Lower lobe of right lung (tissue), 2 donors: ENCODE measurements at regions not wholly inside any gene's neighbourhood (a gene's known extent, or its start where the extent isn't known, plus 50 kb on each side); places are given as distances from the start of the nearest gene placed in this dataset.
A peak's percentile ranks its signal among the peaks of the same experiment; 100 is the strongest.

Experiments used
- ATAC-seq, 2 donors: fragments of 200-7000 bp; cut with Tn5 transposase; one replicate each; pipeline ENCODE4 v1.9.1; 2020 to 2022; ENCODE audit warnings: mild to moderate bottlenecking in 2 of 2, moderate library complexity in 2 of 2
- DNase-seq: peaks from one replicate; pipeline ENCODE4 v3.0.0-alpha.2; 2020
- H3K27ac ChIP-seq: fragments of 200-600 bp; one replicate; pipeline ENCODE4 v1.8.0; 2022
- H3K27me3 ChIP-seq: fragments of 200-600 bp; one replicate; pipeline ENCODE4 v1.8.0; 2022; ENCODE audit warnings: low read depth
- H3K36me3 ChIP-seq: fragments of 200-600 bp; one replicate; pipeline ENCODE4 v1.8.0; 2022; ENCODE audit warnings: mild to moderate bottlenecking
- H3K4me1 ChIP-seq: fragments of 200-600 bp; one replicate; pipeline ENCODE4 v1.8.0; 2022
- H3K4me3 ChIP-seq: fragments of 200-600 bp; one replicate; pipeline ENCODE4 v1.8.0; 2022; ENCODE audit warnings: mild to moderate bottlenecking
- H3K9me3 ChIP-seq: fragments of 200-600 bp; one replicate; pipeline ENCODE4 v1.8.0; 2022
- CTCF ChIP-seq: fragments of 200-600 bp; IDR thresholded peaks from one replicate; pipeline ENCODE4 v1.8.0; 2022; ENCODE audit warnings: antibody characterized with exemption, mild to moderate bottlenecking
- intact Hi-C: fragments of 100-400 bp; cut with DNase I; formaldehyde crosslinking; loops from one replicate; pipeline ENCODE4 v1.11.0; 2022
- donor health status: DM: no; HTN: yes; CAD: no; lungs with severe emphysema.

GRCh38 chr1:168966636-168967035 lies 139.9 kb upstream of the ATP1B1 start:
- no peak overlapping the region for H3K27ac ChIP-seq
- H3K9me3 ChIP-seq = no peaks in the 10 kb centered on the region
- no peaks in the 10 kb centered on the region for H3K4me1 ChIP-seq
- H3K27me3 ChIP-seq = no peaks in the 10 kb centered on the region
- no peak overlapping the region for H3K4me3 ChIP-seq
- no peak for DNase-seq
- intact Hi-C loops = no loop called here
- no peak for TF ChIP-seq CTCF
- no peak for ATAC-seq
- H3K36me3 ChIP-seq = no peaks in the 10 kb centered on the region

- Histone ChIP-seq H3K27ac (peak overlapping the region; percentile 25), H3K36me3 (no peaks in the 10 kb centered on the region), H3K4me3 (no peak overlapping the region), H3K4me1 (peaks cover 8% of the 10 kb centered on the region), H3K9me3 (no peaks in the 10 kb centered on the region), H3K27me3 (no peaks in the 10 kb centered on the region)
- intact Hi-C loops = no loop called here
- DNase-seq (no peak), ATAC-seq (no peak)
- TF ChIP-seq CTCF = no peak
Observed at GRCh38 chr1:168970926-168971659, 135.4 kb upstream of the ATP1B1 start.

- Histone ChIP-seq H3K9me3 (no peaks in the 10 kb centered on the region), H3K4me3 (no peak overlapping the region), H3K4me1 (peaks cover 8% of the 10 kb centered on the region), H3K36me3 (no peaks in the 10 kb centered on the region), H3K27ac (peak overlapping the region; percentile 25), H3K27me3 (no peaks in the 10 kb centered on the region)
- DNase-seq (no peak), ATAC-seq (peak; percentile 78 to 80)
- intact Hi-C loops = no loop called here
- TF ChIP-seq CTCF = no peak
Observed at GRCh38 chr1:168972225-168972624, 134.3 kb upstream of the ATP1B1 start.

GRCh38 chr1:168972887-168973286 lies 133.6 kb upstream of the ATP1B1 start:
- Histone ChIP-seq H3K27me3 (no peaks in the 10 kb centered on the region), H3K36me3 (no peaks in the 10 kb centered on the region), H3K9me3 (no peaks in the 10 kb centered on the region), H3K4me3 (no peak overlapping the region), H3K4me1 (peaks cover 8% of the 10 kb centered on the region), H3K27ac (peak overlapping the region; percentile 26)
- peak; percentile 93 to 95 for ATAC-seq
- no peak for TF ChIP-seq CTCF
- intact Hi-C loops = no loop called here
- DNase-seq = peak; percentile 54

- no peak for DNase-seq
- TF ChIP-seq CTCF = no peak
- no peaks in the 10 kb centered on the region for H3K9me3 ChIP-seq
- no peaks in the 10 kb centered on the region for H3K36me3 ChIP-seq
- H3K4me1 ChIP-seq = peaks cover 8% of the 10 kb centered on the region
- H3K27ac ChIP-seq = no peak overlapping the region
- ATAC-seq = no peak
- no peaks in the 10 kb centered on the region for H3K27me3 ChIP-seq
- H3K4me3 ChIP-seq = no peak overlapping the region
- intact Hi-C loops = no loop called here
Observed at GRCh38 chr1:168974117-168974516, 132.4 kb upstream of the ATP1B1 start.
